Kidney capillary endothelial cell (primary cell): ENCODE measurements at regions not wholly inside any gene's neighbourhood (a gene's known extent, or its start where the extent isn't known, plus 50 kb on each side); places are given as distances from the start of the nearest gene placed in this dataset.
"Not testable (repeated sequence)": the region's sequence is repeated elsewhere in the genome, so short reads cannot be mapped to it uniquely, and the experiment has no call there.

Experiments
- DNase-seq: peaks from one replicate; pipeline ENCODE4 v3.0.0-alpha.2; 2018; ENCODE audit warnings: low spot score

DNA sequence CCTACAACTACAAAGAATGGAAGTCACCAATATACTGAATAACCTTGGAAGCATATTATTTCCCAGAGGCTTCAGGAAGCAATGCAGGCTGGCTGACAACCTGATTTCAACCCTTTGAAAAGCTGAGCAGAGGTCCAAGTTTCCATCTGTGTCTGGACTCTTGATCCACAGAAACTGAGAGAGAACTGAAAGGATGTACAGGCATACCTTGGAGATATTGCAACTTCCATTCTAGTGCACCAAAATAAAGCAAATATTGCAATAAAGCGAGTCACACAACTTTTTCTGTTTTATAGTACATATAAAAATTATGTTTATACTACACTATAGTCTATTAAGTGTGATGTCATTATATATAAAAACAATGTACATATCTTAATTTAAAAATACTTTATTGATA lies 85.3 kb downstream of the TYW3 start:
- DNase-seq, result no peak

DNA sequence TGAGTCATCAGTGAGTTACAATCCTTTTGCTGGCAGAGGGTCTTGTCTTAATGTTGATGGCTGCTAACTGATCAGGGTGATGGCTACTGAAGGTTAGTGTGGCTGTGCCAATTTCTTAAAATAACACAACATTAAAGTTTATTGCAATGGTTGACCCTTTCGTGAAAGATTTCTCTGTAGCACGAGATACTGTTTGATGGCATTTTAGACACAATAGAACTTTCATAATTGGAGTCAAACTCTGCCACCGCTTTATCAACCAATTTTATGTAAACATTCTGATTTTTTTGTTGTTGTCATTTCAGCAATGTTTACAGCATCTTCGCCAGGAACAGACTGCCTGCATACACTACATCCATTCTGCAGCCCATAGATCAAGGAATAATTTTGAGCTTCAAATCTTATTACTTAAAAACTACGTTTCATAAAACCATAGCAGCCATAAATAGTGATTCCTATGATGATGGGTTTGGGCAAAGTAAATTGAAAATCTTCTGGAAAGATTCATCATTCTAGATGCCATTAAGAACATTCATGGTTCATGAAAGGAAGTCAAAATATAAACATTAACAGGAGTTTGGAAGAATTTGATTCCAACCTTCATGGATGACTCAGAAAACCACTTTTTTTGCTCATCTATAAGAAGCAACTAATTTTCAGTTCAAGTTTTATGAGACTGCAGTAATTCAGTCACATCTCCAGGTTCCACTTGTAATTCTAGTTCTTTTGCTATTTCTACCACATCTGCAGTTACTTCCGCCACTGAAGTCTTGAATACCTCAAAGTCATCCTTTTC lies 85.9 kb downstream of the TYW3 start:
- no peak for DNase-seq

DNA sequence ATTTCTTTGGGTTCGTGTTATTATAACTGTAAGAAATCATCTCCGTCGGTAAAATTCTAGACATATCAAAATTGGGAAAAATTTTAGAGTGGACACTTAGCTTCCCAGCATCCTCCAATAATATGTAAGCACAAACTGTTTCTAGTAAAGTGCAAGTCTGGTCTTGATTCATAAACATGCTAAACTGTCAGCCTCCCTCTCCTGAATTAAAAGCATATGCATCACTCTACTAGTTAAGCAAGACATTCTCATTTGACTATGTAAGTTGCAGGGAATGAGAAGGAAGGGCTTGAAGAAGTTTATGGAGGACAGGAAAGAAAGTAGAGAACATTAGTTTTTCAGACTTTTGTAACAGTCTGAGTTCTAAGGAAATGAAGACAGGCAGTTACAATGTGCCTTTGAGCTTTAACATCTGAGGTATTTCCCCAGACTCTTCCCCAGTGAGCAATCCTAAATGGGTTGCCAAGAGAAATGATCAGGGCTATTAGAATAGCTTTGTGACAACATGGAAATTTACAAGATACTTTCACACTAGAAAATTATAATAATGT lies 90.0 kb downstream of the TYW3 start:
- DNase-seq, result no peak

DNA sequence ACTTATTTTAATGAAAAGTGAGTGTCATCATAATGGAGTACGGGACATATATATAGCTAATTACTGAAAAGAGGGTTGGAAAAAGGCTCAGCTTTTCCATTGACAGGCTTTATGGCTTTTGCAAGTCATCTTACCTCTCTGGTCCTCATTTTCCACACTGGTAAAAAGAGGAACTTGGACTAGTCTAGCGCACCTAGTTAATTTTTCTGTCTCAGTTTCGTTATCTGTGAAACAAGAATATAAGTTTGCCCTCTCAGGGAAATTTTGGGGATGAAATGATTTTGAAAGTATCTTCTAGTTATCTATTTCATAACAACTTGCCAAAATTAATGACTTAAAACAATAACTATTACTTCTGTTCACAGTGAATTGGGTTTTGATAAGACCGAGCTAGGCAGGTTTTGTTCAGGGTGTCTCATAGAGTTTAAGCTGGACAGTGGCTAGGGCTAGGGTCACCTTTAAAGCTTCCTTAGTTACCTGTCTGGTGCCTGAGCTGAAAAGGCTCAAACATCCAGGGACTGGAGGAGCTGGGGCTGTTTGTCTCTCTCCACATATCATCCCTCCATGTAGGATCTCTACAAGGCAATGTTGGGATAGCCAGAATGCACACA lies 91.7 kb downstream of the TYW3 start:
- no peak for DNase-seq

DNA sequence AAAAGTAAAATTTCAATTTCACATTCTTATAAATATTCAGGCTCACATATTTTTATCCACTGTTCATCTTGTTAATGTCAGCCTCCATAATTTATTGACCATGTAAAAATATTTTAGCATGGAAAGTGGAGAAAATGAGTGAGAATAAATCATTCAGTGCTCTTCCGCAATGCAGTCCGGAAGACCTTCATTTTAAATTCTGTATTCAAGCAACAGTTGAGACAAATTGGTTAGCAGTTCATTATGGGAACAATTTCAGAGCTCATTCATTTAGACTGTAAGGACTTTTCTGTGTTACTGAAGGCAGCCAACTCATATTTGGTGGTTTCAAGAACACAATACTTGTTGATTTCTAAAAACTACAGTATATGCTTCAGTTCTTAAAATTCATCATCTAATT lies 97.8 kb downstream of the TYW3 start:
- no peak for DNase-seq

DNA sequence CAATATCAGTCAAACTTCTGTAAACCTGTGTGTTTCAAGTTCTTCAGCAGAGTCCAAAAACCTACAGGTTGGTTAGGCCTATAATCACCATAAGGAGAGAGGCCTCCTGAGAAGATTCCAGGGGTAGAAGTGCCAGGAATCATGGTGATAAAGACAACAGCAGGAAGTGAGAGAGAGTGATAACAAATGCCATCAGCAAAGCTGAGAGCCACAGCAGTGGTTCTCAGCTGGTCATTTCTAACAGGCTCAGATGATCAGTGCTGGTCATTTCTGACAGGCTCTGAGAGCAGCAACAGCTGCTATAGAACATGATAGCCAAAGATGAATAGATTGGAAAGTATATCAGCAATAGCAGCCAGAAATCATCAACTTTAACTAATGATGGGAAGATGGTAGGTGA lies 101.3 kb downstream of the TYW3 start:
- DNase-seq, result no peak

DNA sequence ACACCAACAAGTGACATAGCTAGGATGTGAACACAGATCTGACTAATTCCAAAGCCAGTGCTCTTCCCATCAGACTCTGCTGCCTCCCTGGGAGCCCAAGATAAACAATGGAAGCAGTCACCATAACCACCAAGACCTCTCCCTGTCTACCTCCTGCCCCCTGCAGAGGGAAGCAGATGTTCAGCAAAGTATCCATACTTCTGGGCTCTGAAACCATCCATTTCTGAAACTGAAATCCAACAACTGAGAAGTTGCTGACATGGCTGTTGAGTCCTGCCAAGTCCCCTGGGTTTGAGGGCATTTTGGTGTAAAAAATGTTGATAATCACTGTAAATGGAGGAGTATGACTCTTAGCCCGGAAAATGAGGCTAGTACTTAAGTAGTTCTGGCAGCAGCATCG lies 102.1 kb downstream of the TYW3 start:
- DNase-seq, result no peak

DNA sequence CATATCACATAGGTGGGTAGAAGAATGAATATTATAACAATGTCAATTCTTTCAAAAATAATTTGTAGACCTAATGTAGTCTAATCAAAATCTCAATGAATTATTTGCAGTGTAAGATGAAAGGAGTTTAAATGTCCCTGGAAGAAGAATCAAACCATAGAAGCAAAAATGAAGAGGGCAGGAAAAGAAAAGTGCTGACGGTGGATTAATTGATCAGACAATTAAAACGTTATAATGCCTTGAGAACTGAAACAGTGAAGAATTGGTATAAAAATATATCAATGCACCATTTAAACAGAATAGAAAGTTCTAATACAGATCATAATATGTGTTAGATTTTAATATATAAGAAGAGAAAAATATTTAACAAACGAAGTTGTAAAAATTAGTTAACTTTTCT lies 109.8 kb downstream of the TYW3 start:
- no peak for DNase-seq

DNA sequence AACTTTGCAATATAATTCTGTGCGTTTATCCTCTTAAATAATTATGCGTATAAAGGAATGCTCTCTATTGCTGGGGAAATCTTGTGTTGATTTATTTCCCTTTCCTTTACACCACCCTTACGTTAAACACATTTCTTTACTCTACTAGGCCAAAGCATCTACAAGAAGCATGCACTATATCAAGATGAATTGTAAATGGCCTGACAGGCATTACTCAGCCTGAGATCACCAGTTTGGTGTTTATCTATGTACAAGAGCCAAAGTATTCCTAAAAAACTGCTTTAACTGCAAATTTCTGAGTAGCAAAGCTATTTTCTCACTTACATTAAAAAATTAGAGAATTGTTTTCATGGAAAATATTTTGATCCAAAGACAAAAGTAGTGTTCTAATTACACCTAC lies 114.8 kb downstream of the TYW3 start:
- no peak for DNase-seq

DNA sequence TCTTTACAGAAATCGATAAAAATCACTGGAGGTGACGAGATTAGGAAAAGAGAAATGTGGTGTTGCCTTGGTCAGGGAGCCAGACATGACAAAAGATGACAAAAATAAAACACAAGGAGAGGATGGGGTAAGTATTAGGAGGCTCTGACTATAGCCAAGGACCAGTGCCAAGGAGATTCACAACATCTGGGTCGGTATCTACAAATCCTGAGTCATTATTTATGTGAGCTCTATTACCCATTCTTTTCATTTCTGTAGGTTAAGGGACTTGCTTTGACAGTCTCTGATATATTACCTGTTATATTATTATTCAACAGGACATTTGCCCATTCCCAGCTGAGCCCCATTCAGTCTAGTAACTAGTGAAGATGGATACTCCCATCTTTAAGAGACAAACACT lies 120.8 kb downstream of the TYW3 start:
- DNase-seq, result no peak

DNA sequence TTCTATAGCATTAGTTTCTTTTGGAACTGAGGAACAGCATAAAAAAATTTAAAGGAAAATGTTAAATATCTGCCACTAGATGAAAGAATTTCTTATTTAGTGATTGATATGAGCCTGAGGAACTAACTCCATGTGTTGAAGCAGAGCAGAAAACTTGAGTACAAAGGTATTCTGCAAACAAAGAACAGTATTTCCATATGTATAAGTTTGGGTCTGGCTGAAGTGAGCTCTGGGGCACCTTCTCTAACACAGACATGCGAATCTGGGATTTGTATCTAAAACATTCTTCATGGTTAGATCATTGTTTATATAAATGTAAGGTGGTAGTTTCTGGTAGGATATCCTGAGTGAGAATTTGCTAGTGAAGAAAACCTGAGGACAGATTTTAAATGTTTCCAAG lies 123.2 kb downstream of the TYW3 start:
- no peak for DNase-seq

DNA sequence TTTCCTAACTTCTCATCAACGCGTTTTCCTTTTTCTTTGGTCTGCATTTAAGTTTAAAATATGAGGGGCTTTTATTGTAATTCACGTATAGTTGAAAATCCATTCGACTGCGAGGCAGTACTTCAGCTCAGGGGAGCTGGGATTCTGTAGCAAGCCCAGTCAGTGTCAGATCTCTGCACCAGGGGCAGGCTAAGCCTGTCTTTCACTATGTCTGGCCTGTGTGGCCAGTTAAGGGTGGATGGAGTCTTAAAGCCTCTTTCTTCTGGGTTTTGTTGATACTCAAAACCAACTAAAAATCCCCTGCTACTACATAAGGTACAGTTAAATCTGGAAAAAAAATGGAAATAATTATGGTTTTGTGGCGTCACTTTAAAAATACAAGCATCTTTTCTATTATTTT lies 124.7 kb downstream of the TYW3 start:
- no peak for DNase-seq

DNA sequence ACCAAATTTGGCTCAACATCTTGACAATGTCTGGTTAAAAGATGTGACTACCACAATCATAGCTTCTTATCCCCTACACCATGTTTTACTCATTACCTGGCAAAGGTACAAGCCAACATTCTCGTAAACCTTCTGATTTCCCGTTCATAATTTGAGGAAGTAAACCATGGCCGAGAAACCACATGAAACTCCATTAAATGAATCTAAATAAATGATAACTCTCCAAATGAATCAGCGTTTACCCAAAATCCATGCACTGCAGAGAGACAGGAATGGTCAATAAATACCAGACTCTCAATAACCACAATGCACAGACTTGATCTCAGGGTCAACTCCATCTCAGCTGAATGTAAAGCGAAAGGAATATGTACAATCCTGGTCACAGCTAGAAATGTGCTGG lies 125.2 kb downstream of the TYW3 start:
- no peak for DNase-seq

DNA sequence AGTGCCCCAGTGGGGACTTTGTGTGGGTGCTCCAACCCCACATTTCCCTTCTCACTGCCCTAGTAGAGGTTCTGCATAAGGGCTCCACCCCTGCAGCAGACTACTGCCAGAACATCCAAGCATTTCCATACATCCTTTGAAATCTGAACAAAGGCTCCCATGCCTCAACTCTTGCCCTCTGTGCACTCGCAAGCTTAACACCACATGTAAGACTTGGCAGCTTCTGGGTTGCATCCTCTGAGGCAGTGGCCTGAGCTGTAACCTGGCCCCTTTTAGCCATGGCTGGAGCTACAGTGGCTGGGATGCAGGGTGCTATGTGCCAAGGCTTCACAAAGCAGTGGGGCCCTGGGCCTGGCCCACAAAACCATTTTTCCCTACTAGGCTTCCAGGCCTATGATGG lies 128.9 kb downstream of the TYW3 start:
- no peak for DNase-seq

DNA sequence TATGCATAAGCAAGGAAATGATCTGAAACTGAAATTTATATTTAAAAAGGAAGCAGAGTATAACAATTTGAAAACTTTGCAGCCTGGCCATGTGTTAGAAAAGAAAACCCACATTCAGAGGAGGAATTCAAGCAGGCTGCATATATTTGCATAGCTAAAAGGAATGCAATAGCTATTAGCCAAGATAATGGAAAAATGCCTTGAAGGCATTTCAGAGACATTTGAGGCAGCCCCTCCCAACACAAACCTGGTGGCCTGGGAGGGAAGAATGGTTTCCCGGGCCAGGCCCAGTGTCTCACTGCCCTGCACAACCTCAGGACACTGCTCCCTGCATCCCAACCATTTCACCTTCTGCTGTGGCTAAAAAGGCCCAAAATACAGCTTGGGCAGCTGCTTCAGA lies 136.8 kb downstream of the TYW3 start:
- no peak for DNase-seq

DNA sequence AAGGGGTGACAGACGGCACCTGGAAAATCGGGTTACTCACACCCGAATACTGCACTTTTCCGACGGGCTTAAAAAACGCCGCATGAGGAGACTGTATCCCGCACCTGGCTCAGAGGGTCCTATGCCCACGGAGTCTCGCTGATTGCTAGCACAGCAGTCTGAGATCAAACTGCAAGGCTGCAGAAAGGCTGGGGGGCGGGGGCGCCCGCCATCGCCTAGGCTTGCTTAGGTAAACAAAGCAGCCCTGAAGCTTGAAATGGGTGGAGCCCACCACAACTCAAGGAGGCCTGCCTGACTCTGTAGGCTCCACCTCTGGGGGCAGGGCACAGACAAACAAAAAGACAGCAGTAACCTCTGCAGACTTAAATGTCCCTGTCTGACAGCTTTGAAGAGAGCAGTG lies 144.4 kb downstream of the TYW3 start:
- not testable (repeated sequence) for DNase-seq

DNA sequence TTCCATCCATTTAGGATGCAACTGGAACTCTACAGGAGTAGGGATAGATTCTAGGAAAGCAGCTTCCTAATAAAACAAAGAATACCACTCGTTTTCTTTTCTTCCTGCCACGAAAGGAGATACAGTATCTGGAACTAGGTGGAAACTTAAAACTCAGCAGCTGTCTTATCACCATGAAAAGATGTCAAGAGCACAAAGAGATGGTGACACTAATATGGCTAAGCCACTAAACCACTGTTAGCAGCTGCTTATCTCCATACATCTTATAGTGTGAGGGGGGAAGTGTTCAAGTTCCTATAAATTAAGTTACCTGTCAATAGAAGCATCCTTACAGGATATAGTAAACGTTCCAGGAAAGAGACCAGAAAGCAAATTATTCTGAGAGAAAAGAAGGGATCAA lies 162.5 kb downstream of the TYW3 start:
- DNase-seq, result no peak

DNA sequence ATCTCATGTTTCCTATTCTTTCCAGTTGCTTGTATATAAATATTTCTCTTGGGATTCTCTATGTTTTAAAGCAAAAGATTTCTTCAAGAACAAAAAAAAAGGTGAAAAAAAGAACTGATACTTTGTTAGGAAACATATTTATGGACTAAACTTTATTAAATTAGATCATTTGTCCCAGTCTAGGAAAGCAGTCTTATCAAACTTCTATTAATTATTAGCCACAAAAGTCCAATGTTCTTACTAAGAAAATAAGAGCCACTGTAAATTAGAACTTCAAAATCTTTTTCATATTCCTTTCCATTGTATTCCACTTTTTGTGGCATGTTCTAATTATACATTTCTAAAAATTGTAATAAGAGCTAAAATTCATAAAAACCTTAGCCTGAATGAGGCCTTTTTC lies 175.2 kb downstream of the TYW3 start:
- no peak for DNase-seq

DNA sequence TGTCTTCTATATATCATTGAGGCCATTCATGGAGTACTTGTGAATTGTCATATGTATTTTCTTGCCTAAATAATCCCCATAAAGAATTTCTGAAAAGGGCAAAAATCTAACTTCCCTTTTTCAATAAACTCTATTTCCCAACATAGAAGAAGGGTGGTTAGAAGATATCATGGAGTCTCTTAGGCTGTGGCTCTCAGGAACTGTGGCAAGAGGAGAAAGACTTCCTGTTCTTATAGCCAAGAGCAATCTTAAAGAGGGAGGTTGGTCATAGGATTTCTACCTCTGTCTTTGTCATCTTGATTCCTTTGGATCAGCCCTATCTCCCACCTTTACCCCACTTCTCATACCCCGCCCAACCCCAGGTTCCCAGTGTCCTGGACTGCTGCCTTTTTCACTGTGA lies 175.8 kb downstream of the TYW3 start:
- no peak for DNase-seq

DNA sequence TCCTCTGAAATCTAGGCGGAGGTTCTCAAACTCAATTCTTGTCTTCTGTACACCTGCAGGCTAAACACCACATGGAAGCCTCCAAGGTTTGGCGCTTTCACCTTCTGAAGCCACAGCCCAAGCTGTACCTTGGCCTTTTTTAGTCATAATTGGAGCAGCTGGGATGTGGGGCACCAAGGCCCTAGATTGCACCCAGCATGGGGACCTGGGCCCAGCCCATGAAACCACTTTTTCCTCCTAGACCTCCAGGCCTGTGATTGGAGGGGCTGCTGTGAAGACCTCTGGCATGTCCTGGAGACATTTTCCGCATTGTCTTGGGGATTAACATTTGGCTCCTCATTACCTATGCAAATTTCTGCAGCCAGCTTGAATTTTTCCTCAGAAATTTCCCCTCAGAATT lies 181.0 kb downstream of the TYW3 start:
- DNase-seq, result no peak

DNA sequence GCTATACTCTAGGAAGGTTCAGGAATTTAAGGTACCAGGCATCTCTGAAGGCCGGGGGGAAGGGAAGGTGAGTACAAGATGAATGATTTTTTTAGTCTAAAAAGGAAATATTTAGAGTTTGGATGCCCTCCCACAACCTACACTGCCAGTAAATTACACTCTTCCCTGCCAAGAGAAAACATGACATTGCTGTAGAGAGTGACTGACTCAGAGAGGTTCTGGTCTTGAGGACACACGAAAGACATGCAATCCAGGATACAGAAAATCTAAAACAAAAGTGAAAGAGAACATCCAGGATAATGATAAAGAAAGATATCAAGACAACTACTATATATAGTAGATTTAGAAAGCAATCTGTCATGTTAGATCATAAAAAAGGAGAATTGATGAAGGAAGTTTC lies 200.5 kb downstream of the TYW3 start:
- DNase-seq, result no peak

DNA sequence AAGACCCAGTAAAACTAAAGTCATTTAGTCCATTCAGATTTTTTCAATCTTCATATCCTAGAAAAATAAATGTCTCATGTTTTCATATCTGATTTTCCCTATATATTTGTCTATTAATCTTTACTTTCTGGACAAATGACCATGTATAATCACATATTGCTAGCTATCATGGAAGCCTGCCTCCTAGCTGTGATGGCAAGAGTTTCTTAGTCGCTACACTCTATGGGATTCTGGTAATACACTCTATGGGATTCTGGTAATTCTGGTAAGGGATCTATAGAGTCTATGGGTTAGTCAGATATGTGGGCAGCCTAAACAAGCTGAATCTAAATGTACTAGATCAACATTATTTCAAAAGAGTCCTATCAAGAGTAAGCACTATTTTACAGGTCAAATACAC lies 198.7 kb upstream of the LHX8 start:
- DNase-seq, result no peak

DNA sequence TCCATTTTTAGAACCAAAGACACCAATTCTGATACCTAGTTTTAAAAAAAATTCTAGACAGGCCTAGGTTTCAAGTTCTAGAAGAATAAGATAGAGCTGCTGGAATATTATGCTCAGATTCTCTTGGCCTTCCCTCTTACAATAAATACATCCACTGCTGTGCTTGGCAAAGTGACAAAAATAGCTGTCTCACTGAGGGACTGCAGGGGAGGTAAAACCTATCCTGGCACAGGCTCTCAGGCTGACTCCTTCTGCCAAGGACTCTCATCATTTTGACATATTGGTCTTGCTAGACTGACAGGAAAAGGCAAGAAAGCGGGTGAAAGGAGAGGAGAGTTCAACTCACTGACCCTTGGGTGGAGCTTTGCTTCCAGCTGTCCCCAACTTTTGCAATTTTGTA lies 197.0 kb upstream of the LHX8 start:
- no peak for DNase-seq

DNA sequence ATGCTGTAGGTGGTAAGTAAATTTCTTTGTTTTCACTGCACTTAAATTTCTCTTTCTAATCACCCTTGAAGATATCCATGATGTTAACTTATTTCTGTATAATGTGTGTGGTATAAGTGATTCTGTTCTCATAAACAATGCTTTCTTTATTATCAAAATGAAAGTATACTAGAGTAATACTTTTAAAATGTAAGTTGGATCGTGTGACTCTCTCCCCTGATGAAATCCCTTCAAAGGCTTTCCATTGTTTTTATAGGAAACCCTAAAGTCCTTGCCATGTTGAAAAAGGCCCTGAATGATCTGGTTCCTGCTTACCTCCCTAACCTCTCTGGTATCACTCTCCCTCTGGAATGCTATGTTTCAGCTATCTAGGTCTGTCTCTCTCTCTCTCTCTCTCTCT lies 191.1 kb upstream of the LHX8 start:
- DNase-seq, result no peak
